B cell (primary cell): ENCODE measurements at regions not wholly inside any gene's neighbourhood (a gene's known extent, or its start where the extent isn't known, plus 50 kb on each side); places are given as distances from the start of the nearest gene placed in this dataset.

ENCODE experiments used
- ATAC-seq: fragments of 200-7000 bp; cut with Tn5 transposase; one replicate; pipeline ENCODE4 v1.10.0; 2021; ENCODE audit warnings: low read depth, mild to moderate bottlenecking, moderate number of reproducible peaks, moderate library complexity
- CTCF ChIA-PET: fragments of 350-600 bp; sonication (Branson Sonifier 250); formaldehyde crosslinking; loops from one replicate; lab custom pipeline; 2021; ENCODE audit warnings: antibody characterized with exemption, inconsistent platforms; lab: Charles Lee
- POLR2A ChIA-PET: fragments of 350-600 bp; sonication (Branson Sonifier 250); formaldehyde crosslinking; loops from one replicate; lab custom pipeline; 2021; ENCODE audit warnings: antibody characterized with exemption; lab: Charles Lee
- DNase-seq: peaks from one replicate; pipeline ENCODE4 v3.0.0; 2013
- H2AFZ ChIP-seq: 2 replicates; pipeline ENCODE4 v1.6.1; 2012; ENCODE audit warnings: mild to moderate bottlenecking, low read depth, low read length; ENCODE audit not compliant: insufficient read depth, poor library complexity, severe bottlenecking
- H3K27ac ChIP-seq, 2 donors: 1 replicate in 1 of 2; 2 replicates in 1 of 2; pipeline ENCODE4 v1.5.1; 2012 to 2013; ENCODE audit warnings: low read length in 2 of 2, mild to moderate bottlenecking in 2 of 2, moderate library complexity in 1 of 2
- H3K27me3 ChIP-seq, 4 experiments: fragments of 200-600 bp in 1 of 4; sonication (generic) in 1 of 4; replicated peaks in 1 of 4; 1 replicate in 2 of 4; 2 replicates in 2 of 4; pipeline versions ENCODE4 v1.6.1 to v1.7.0; 2013 to 2016; ENCODE audit warnings: low read length in 3 of 4, mild to moderate bottlenecking in 2 of 4, mixed read lengths in 1 of 4, moderate library complexity in 1 of 4; ENCODE audit not compliant: insufficient read depth in 4 of 4, control insufficient read depth in 3 of 4; ENCODE audit errors: control extremely low read depth in 1 of 4
- H3K36me3 ChIP-seq, 2 experiments: replicated peaks in 1 of 2; 1 replicate in 1 of 2; 2 replicates in 1 of 2; pipeline versions ENCODE4 v1.6.1 to v1.7.1; 2013; ENCODE audit warnings: low read length in 1 of 2; ENCODE audit not compliant: insufficient read depth in 2 of 2, control insufficient read depth in 1 of 2; ENCODE audit errors: control extremely low read depth in 1 of 2, extremely low read depth in 1 of 2
- H3K4me1 ChIP-seq, 2 donors: fragments of 200-600 bp in 1 of 2; sonication (generic) in 1 of 2; 1 replicate in 1 of 2; 2 replicates in 1 of 2; pipeline versions ENCODE4 v1.5.1 to v1.6.1; 2013 to 2017; ENCODE audit warnings: low read length in 2 of 2; ENCODE audit not compliant: control insufficient read depth in 2 of 2, insufficient read depth in 2 of 2
- H3K4me2 ChIP-seq: replicated peaks from 2 replicates; pipeline ENCODE3; 2012; ENCODE audit warnings: mild to moderate bottlenecking, low read depth, low read length; ENCODE audit not compliant: poor library complexity, severe bottlenecking
- H3K4me3 ChIP-seq, 5 experiments: fragments of 200-600 bp in 1 of 5; sonication (generic) in 1 of 5; 1 replicate in 3 of 5; 2 replicates in 2 of 5; pipeline versions ENCODE4 v1.5.1 to v1.7.0; 2011 to 2016; ENCODE audit warnings: low read length in 4 of 5, mild to moderate bottlenecking in 4 of 5, low read depth in 2 of 5, control low read depth in 1 of 5, moderate library complexity in 1 of 5; ENCODE audit not compliant: insufficient read depth in 1 of 5; ENCODE audit errors: control extremely low read depth in 1 of 5, extremely low read depth in 1 of 5
- H3K79me2 ChIP-seq: fragments of 200-600 bp; sonication (generic); one replicate; pipeline ENCODE4 v1.6.0; 2016; ENCODE audit warnings: low read length; ENCODE audit not compliant: control insufficient read depth, insufficient read depth
- H3K9ac ChIP-seq: fragments of 200-600 bp; sonication (generic); 2 replicates; pipeline ENCODE4 v1.6.1; 2017; ENCODE audit warnings: mild to moderate bottlenecking, low read length, moderate library complexity
- H3K9me3 ChIP-seq, 3 donors: one replicate each; pipeline versions ENCODE4 v1.6.1 to v1.7.1; 2013; ENCODE audit warnings: low read length in 2 of 3; ENCODE audit not compliant: control insufficient read depth in 2 of 3, insufficient read depth in 1 of 3; ENCODE audit errors: control extremely low read depth in 1 of 3
- H4K20me1 ChIP-seq: 2 replicates; pipeline ENCODE4 v1.6.0; 2012; ENCODE audit warnings: mild to moderate bottlenecking, low read length; ENCODE audit not compliant: insufficient read depth, control insufficient read depth, poor library complexity, severe bottlenecking
- H3K27ac Mint-ChIP-seq: one replicate; pipeline ENCODE4 v1.8.0; 2021; ENCODE audit warnings: mixed read lengths
- H3K27me3 Mint-ChIP-seq: one replicate; pipeline ENCODE4 v1.8.0; 2021; ENCODE audit warnings: mixed read lengths
- H3K4me1 Mint-ChIP-seq: one replicate; pipeline ENCODE4 v1.8.0; 2021; ENCODE audit warnings: mixed read lengths
- H3K4me3 Mint-ChIP-seq: one replicate; pipeline ENCODE4 v1.8.0; 2021; ENCODE audit warnings: mixed read lengths
- H3K9me3 Mint-ChIP-seq: one replicate; pipeline ENCODE4 v1.8.0; 2022; ENCODE audit warnings: mixed read lengths; ENCODE audit not compliant: insufficient read depth
- EZH2 ChIP-seq: IDR thresholded peaks from 2 replicates; pipeline ENCODE4 v1.6.1; 2012; ENCODE audit warnings: borderline replicate concordance, low read depth, mild to moderate bottlenecking, moderate library complexity, low read length; ENCODE audit not compliant: insufficient read depth, poor library complexity, severe bottlenecking
- WGBS: methylation state at CpG from one replicate; pipeline ENCODE4 v1.1.5; 2013; ENCODE audit warnings: missing lambda C conversion rate; ENCODE audit not compliant: insufficient coverage; 5-methylcytosine and 5-hydroxymethylcytosine counted together
- intact Hi-C: fragments of 100-400 bp; cut with micrococcal nuclease; formaldehyde crosslinking; loops from one replicate; pipeline ENCODE4 v1.10.0; 2022
- TF ChIP-seq, protein P1 (sequence below): fragments of 200-600 bp; IDR thresholded peaks from one replicate; pipeline ENCODE4 v1.8.0; 2022; ENCODE audit warnings: antibody characterized with exemption, mild to moderate bottlenecking

DNA sequence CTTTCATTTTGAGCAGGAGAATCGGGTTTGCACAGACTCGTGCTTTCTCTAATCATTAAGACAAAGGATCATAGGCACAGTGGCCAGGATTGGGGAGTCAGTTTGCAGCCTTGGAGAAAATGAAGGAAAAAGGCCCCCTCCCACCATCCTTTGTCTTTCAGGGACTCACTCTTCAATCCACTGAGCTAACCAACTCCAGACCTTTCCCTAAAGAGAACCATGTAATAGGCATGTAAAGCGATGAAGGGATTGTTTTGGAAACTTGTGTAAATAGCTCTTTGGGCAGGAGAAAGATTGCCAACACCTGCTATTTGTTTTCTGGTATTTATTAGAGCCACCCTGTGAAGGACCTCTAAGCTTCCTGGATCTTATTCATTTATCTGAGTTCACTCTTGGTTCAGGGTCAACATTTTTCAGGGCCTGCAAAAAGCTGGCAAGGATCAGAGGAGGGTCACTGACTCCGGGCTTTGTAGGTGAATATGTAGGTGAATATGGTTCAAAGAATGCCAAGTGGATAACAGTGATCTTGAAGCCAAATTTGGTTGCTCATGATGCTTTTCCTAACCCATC lies 192.6 kb upstream of the FGGY start:
- H3K27ac Mint-ChIP-seq = no peak overlapping the region
- Histone ChIP-seq H3K4me2 (no peak overlapping the region), H3K4me1 (no peaks in the 10 kb centered on the region), H4K20me1 (no peaks in the 10 kb centered on the region), H3K4me3 (no peak overlapping the region), H3K79me2 (no peaks in the 10 kb centered on the region), H3K27ac (no peak overlapping the region), H2AFZ (no peak overlapping the region), H3K9me3 (no peaks in the 10 kb centered on the region), H3K9ac (no peak overlapping the region), H3K36me3 (no peaks in the 10 kb centered on the region), H3K27me3 (no peaks in the 10 kb centered on the region)
- WGBS = 100% methylated on average over 1 of the region's 4 CpGs
- ChIA-PET CTCF (interaction anchor here (0.7 kb wide), 1 partner anchor 10 kb away, joined by 3 read pairs; no protein-coding TSS in a partner anchor), POLR2A (no interaction called here)
- TF ChIP-seq, protein P1, sequence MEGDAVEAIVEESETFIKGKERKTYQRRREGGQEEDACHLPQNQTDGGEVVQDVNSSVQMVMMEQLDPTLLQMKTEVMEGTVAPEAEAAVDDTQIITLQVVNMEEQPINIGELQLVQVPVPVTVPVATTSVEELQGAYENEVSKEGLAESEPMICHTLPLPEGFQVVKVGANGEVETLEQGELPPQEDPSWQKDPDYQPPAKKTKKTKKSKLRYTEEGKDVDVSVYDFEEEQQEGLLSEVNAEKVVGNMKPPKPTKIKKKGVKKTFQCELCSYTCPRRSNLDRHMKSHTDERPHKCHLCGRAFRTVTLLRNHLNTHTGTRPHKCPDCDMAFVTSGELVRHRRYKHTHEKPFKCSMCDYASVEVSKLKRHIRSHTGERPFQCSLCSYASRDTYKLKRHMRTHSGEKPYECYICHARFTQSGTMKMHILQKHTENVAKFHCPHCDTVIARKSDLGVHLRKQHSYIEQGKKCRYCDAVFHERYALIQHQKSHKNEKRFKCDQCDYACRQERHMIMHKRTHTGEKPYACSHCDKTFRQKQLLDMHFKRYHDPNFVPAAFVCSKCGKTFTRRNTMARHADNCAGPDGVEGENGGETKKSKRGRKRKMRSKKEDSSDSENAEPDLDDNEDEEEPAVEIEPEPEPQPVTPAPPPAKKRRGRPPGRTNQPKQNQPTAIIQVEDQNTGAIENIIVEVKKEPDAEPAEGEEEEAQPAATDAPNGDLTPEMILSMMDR = no peak
- no peak for TF ChIP-seq EZH2
- no peak overlapping the region for H3K4me3 Mint-ChIP-seq
- DNase-seq (no peak), ATAC-seq (no peak)
- H3K4me1 Mint-ChIP-seq = no peaks in the 10 kb centered on the region
- H3K9me3 Mint-ChIP-seq = peaks cover 4% of the 10 kb centered on the region
- H3K27me3 Mint-ChIP-seq = no peaks in the 10 kb centered on the region
- intact Hi-C loops = no loop called here

DNA sequence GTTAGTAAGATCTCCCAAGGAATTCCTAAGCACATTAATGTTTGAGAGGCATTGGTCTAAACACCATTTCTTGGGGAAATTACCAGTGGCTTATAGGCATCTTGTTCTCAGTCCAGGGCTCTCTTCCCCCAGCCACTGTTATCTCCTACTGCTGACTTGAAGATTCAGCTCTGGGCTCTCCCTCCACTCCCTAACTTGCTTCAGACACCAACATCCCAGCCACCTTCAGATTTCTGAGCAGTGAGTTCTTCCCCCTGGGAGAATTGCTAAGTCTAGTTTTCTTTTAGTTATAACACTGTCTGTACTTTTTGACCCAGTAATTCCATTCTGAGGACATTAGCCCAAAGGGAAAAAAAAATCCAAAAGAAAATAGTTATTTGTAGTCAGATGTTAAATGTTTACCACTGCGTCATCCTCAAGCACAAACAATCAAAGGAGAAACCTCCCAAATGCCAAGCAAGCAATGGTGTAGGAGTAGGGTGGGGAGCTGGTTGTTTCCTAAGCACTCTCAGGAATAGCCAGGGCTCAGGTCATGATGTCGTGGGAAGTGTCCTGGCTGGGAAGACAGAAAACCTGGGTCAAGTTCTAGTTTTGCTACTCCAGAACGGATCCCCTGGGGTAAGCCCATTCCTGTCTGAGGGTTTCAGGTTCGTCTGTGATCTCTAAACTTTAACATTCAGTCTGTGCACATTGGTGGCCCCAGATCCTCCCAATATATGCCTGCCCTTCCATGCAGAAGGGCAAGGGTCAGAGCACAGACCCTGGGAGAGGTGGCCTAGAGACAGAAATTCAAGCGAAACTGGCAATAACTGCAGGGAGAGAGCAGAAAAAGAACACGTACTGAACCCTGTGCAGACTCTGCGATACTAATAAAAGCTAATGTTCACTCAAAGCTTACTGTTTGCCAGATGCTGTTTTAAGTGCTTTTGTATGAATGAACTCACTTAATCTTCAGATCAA lies 191.1 kb upstream of the FGGY start:
- Mint-ChIP-seq H3K4me1 (no peaks in the 10 kb centered on the region), H3K27me3 (no peaks in the 10 kb centered on the region), H3K4me3 (no peak overlapping the region), H3K9me3 (peaks cover 4% of the 10 kb centered on the region), H3K27ac (no peak overlapping the region)
- no peak overlapping the region for H3K27ac ChIP-seq
- no peak for TF ChIP-seq EZH2
- TF ChIP-seq, protein P1 = no peak
- H3K4me1 ChIP-seq = no peaks in the 10 kb centered on the region
- H3K36me3 ChIP-seq = no peaks in the 10 kb centered on the region
- no peak overlapping the region for H3K9ac ChIP-seq
- H3K27me3 ChIP-seq = no peaks in the 10 kb centered on the region
- WGBS = 89% methylated on average over 4 of the region's 7 CpGs
- ATAC-seq = no peak
- H4K20me1 ChIP-seq = no peaks in the 10 kb centered on the region
- POLR2A ChIA-PET = no interaction called here
- H3K4me2 ChIP-seq = no peak overlapping the region
- no peaks in the 10 kb centered on the region for H3K79me2 ChIP-seq
- H3K4me3 ChIP-seq = no peak overlapping the region
- H3K9me3 ChIP-seq = no peaks in the 10 kb centered on the region
- no peak overlapping the region for H2AFZ ChIP-seq
- intact Hi-C loops = no loop called here
- CTCF ChIA-PET = interaction anchor here (1.2 kb wide), 1 partner anchor 593 kb away, joined by 3 read pairs; no protein-coding TSS in a partner anchor
- DNase-seq = no peak
